CD4-positive, alpha-beta memory T cell (primary cell): ENCODE measurements at regions not wholly inside any gene's neighbourhood (a gene's known extent, or its start where the extent isn't known, plus 50 kb on each side); places are given as distances from the start of the nearest gene placed in this dataset.
"Not testable (repeated sequence)": the region's sequence is repeated elsewhere in the genome, so short reads cannot be mapped to it uniquely, and the experiment has no call there.

Experiments
- CTCF ChIA-PET: fragments of 350-600 bp; sonication (Branson Sonifier 250); formaldehyde crosslinking; loops from one replicate; lab custom pipeline; 2021; ENCODE audit warnings: inconsistent platforms; ENCODE audit not compliant: partially characterized antibody; lab: Charles Lee
- POLR2A ChIA-PET: fragments of 350-600 bp; sonication (Branson Sonifier 250); formaldehyde crosslinking; loops from one replicate; lab custom pipeline; 2021; ENCODE audit not compliant: partially characterized antibody; lab: Charles Lee
- DNase-seq, 5 donors: peaks; one replicate each; pipeline versions ENCODE4 v3.0.0 to v3.0.0-alpha.2; 2020 to 2022; ENCODE audit warnings: mixed read lengths in 1 of 5
- H3K27ac ChIP-seq: one replicate; pipeline ENCODE4 v1.7.0; 2013; ENCODE audit warnings: low read depth, low read length
- H3K27me3 ChIP-seq: 2 replicates; pipeline ENCODE4 v1.7.0; 2013; ENCODE audit warnings: mild to moderate bottlenecking, low read length, moderate library complexity; ENCODE audit not compliant: insufficient read depth
- H3K36me3 ChIP-seq: 2 replicates; pipeline ENCODE4 v1.7.0; 2013; ENCODE audit warnings: mild to moderate bottlenecking, low read length, moderate library complexity; ENCODE audit not compliant: insufficient read depth
- H3K4me1 ChIP-seq: 2 replicates; pipeline ENCODE4 v1.7.0; 2013; ENCODE audit warnings: mild to moderate bottlenecking, low read length, moderate library complexity; ENCODE audit not compliant: insufficient read depth
- H3K4me3 ChIP-seq, 2 donors: one replicate each; pipeline ENCODE4 v1.7.0; 2013; ENCODE audit warnings: low read length in 2 of 2, mild to moderate bottlenecking in 1 of 2
- H3K9me3 ChIP-seq, 2 donors: one replicate each; pipeline ENCODE4 v1.7.0; 2013; ENCODE audit warnings: low read length in 2 of 2, control low read depth in 1 of 2; ENCODE audit not compliant: control insufficient read depth in 1 of 2
- H3K27ac Mint-ChIP-seq, 7 donors: one replicate each; pipeline ENCODE4 v1.8.0; 2020 to 2021; ENCODE audit warnings: mixed read lengths in 7 of 7, mild to moderate bottlenecking in 6 of 7, inconsistent platforms in 3 of 7, moderate library complexity in 3 of 7
- H3K27me3 Mint-ChIP-seq, 2 donors: one replicate each; pipeline ENCODE4 v1.8.0; 2020 to 2021; ENCODE audit warnings: mixed read lengths in 2 of 2
- H3K36me3 Mint-ChIP-seq, 2 donors: one replicate each; pipeline ENCODE4 v1.8.0; 2020 to 2021; ENCODE audit warnings: mixed read lengths in 2 of 2, inconsistent platforms in 1 of 2, mild to moderate bottlenecking in 1 of 2
- H3K4me1 Mint-ChIP-seq, 4 donors: one replicate each; pipeline ENCODE4 v1.8.0; 2020 to 2021; ENCODE audit warnings: mixed read lengths in 4 of 4, mild to moderate bottlenecking in 1 of 4
- H3K4me3 Mint-ChIP-seq, 8 donors: one replicate each; pipeline ENCODE4 v1.8.0; 2020 to 2021; ENCODE audit warnings: mixed read lengths in 8 of 8, mild to moderate bottlenecking in 7 of 8, moderate library complexity in 6 of 8, inconsistent platforms in 3 of 8
- H3K9me3 Mint-ChIP-seq, 8 donors: one replicate each; pipeline ENCODE4 v1.8.0; 2020 to 2021; ENCODE audit warnings: mixed read lengths in 8 of 8, mild to moderate bottlenecking in 5 of 8, inconsistent platforms in 3 of 8, moderate library complexity in 1 of 8
- intact Hi-C: fragments of 100-400 bp; cut with micrococcal nuclease; formaldehyde crosslinking; loops from one replicate; pipeline ENCODE4 v1.15.1; 2023

DNA sequence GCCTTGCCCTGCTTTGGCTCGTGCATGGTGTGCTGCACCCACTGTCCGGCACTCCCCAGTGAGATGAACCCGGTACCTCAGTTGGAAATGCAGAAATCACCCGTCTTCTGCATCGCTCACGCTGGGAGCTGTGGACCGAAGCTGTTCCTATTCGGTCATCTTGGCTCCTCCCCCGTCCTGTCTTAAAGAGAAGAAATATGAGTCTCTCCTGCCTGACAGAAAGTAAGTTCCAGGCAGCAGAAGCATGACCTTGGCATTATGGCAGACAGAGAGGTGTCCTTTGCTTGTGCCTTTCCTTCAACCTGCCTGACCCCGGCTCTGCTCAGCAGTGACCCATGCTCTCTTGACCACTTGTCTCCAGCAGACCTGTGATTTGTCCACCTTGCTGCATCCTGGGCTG lies 62.5 kb upstream of the CYP1B1 start:
- no peak overlapping the region for H3K4me3 Mint-ChIP-seq
- intact Hi-C loops: no loop called here
- no peaks in the 10 kb centered on the region for H3K36me3 Mint-ChIP-seq
- peaks cover 0 to 8% (median 0%) of the 10 kb centered on the region in 8 donors for H3K9me3 Mint-ChIP-seq
- no peak for DNase-seq
- Histone ChIP-seq H3K4me1 (no peaks in the 10 kb centered on the region), H3K4me3 (no peak overlapping the region), H3K36me3 (no peaks in the 10 kb centered on the region), H3K27me3 (no peaks in the 10 kb centered on the region), H3K9me3 (no peaks in the 10 kb centered on the region), H3K27ac (no peak overlapping the region)
- ChIA-PET POLR2A (no interaction called here), CTCF (no interaction called here)
- H3K27ac Mint-ChIP-seq: no peak overlapping the region
- H3K27me3 Mint-ChIP-seq: peaks cover 6 to 7% of the 10 kb centered on the region in 2 donors
- H3K4me1 Mint-ChIP-seq: no peaks in the 10 kb centered on the region

DNA sequence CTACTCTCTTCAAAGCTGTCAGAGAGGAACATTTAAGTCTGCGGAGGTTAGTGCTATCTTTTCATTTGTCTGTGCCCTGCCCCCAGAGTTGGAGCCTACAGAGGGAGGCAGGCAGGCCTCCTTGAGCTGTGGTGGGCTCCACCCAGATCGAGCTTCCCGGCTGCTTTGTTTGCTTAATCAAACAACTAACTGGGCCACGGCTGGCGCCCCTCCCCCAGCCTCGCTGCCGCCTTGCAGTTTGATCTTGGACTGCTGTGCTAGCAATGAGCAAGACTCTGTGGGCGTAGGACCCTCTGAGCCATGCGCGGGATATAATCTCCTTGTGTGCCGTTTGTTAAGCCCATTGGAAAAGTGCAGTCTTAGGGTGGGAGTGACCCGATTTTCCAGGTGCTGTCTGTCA lies 62.0 kb upstream of the CYP1B1 start:
- H3K36me3 ChIP-seq, H3K9me3 ChIP-seq, H3K27ac Mint-ChIP-seq, DNase-seq, H3K27me3 Mint-ChIP-seq, H3K4me1 Mint-ChIP-seq, H3K4me3 Mint-ChIP-seq, CTCF ChIA-PET, H3K36me3 Mint-ChIP-seq, H3K4me1 ChIP-seq, POLR2A ChIA-PET, H3K27ac ChIP-seq, H3K27me3 ChIP-seq, H3K4me3 ChIP-seq, intact Hi-C loops, H3K9me3 Mint-ChIP-seq: not testable (repeated sequence)

DNA sequence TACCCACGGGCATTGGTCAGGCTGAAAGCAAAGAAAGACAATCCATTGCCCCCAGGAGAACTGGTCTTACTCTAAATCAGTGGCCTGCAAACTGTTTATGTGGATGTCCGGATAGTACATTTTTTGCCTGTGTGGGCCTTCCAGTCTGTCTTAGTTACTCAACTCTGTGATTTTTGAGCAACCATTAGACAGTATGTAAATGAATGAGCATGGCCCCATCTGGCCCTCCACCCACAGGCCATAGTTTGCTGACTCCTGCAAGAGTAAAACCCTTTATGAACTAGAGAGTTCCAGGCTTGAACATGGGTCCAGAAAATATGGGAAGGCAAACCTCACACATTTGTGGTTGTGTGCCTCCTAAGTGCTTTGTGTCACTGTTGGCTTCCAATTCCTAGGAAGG lies 55.7 kb upstream of the CYP1B1 start:
- POLR2A ChIA-PET: no interaction called here
- CTCF ChIA-PET: no interaction called here
- intact Hi-C loops: no loop called here
- no peaks in the 10 kb centered on the region for H3K36me3 ChIP-seq
- Mint-ChIP-seq H3K4me3 (no peak overlapping the region), H3K27me3 (peaks cover 0 to 5% of the 10 kb centered on the region in 2 donors), H3K4me1 (no peaks in the 10 kb centered on the region), H3K9me3 (peaks cover 3 to 26% (median 14%) of the 10 kb centered on the region in 8 donors), H3K36me3 (peaks cover 6 to 8% of the 10 kb centered on the region in 2 donors), H3K27ac (no peak overlapping the region)
- H3K4me3 ChIP-seq: no peak overlapping the region
- H3K27ac ChIP-seq: no peak overlapping the region
- no peak for DNase-seq
- no peaks in the 10 kb centered on the region for H3K27me3 ChIP-seq
- no peaks in the 10 kb centered on the region for H3K4me1 ChIP-seq
- no peaks in the 10 kb centered on the region for H3K9me3 ChIP-seq

DNA sequence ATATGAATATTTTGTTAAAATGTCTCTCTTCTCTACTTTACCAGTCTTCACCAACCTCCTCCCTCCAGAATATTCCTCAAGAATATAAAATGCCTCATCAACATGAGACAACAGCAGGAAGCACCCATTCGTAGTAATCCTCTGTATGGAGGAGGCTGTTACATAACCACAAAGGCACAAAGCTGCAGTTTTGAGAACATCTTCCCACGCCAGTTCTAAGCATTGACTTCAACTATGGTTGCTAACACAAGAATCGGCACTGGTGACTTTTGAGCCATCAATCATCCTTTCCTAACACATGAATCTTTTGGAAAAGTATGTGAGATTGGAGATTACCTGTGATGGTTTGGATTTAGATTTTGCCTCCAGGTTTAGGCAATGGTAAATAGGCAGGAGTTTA lies 54.9 kb upstream of the CYP1B1 start:
- Histone ChIP-seq H3K36me3 (no peaks in the 10 kb centered on the region), H3K4me1 (no peaks in the 10 kb centered on the region), H3K9me3 (no peaks in the 10 kb centered on the region), H3K4me3 (no peak overlapping the region), H3K27ac (no peak overlapping the region), H3K27me3 (no peaks in the 10 kb centered on the region)
- Mint-ChIP-seq H3K4me1 (no peaks in the 10 kb centered on the region), H3K9me3 (peaks cover 7 to 29% (median 16%) of the 10 kb centered on the region in 8 donors), H3K27ac (no peak overlapping the region), H3K4me3 (no peak overlapping the region), H3K27me3 (peaks cover 0 to 4% of the 10 kb centered on the region in 2 donors), H3K36me3 (peaks cover 6 to 8% of the 10 kb centered on the region in 2 donors)
- no peak for DNase-seq
- POLR2A ChIA-PET: no interaction called here
- intact Hi-C loops: no loop called here
- CTCF ChIA-PET: no interaction called here

DNA sequence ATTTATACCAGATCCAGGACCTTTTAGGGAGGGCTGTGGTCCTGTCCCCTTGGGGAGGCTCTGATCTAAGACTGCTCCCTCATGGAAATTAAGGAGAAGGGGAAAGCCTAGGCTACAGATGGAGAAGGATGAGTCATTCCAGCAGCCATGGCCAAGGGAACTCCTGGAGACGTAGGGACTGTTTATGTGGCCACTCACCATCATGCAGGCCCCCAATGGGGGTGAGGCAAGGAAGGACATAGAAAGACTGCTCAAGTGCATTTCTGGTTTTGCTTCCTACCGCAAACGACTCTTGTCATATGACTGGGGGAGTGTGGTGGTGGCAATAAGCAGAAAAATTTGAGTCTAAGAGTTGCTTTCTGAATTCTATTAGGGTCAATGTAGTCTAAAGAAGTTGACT lies 54.0 kb upstream of the CYP1B1 start:
- H3K9me3 Mint-ChIP-seq: peaks cover 8 to 31% (median 18%) of the 10 kb centered on the region in 8 donors
- Histone ChIP-seq H3K9me3 (no peaks in the 10 kb centered on the region), H3K36me3 (no peaks in the 10 kb centered on the region), H3K27me3 (no peaks in the 10 kb centered on the region), H3K4me3 (no peak overlapping the region), H3K27ac (no peak overlapping the region), H3K4me1 (no peaks in the 10 kb centered on the region)
- H3K4me3 Mint-ChIP-seq: no peak overlapping the region
- no peak overlapping the region for H3K27ac Mint-ChIP-seq
- peaks cover 6 to 8% of the 10 kb centered on the region in 2 donors for H3K36me3 Mint-ChIP-seq
- H3K4me1 Mint-ChIP-seq: no peaks in the 10 kb centered on the region
- intact Hi-C loops: no loop called here
- DNase-seq: no peak
- H3K27me3 Mint-ChIP-seq: no peaks in the 10 kb centered on the region
- ChIA-PET POLR2A (no interaction called here), CTCF (no interaction called here)

DNA sequence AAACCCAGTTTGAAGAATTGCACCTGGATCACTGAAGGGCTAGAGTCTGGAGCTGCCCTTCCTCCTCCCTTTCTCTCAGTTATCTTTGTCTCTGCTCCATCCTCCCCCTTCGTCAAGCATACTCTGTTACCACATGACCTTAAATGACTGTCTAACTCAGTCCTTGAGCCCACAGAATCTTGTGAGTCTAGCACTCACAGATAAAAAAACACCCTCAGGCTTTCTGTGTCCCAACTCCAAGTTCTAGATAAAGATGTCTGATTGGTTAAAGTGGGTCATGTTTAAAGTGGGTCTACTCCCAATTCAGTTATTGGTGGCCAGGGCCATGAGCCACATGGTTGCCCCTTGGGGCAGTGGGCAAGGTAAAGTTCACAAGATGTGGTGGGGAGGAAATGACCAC lies 53.5 kb upstream of the CYP1B1 start:
- H3K27me3 Mint-ChIP-seq: no peaks in the 10 kb centered on the region

DNA sequence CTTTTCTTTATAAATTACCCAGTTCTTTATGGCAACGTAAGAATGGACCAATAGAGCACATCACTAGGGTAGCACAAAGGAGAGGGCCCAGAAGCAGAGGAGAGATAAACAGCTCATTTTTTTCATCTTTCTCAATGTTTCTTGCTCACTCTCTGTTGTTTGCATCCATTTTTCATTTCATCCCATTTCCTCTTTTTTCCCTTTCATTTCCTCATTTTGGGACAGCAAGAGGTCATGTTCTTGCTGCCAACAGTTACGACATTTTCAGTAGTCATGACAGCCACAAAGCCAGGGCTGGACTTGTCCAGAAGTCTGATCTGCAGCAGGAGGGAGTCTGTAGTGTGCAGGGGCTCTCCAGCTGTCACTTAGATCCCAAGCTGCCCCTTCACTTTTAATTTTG lies 52.7 kb upstream of the CYP1B1 start:
- no peaks in the 10 kb centered on the region for H3K27me3 ChIP-seq
- no peaks in the 10 kb centered on the region for H3K4me1 ChIP-seq
- H3K4me1 Mint-ChIP-seq: no peaks in the 10 kb centered on the region
- intact Hi-C loops: no loop called here
- H3K9me3 ChIP-seq: no peaks in the 10 kb centered on the region
- H3K27ac ChIP-seq: no peak overlapping the region
- no peak for DNase-seq
- peaks cover 8 to 30% (median 17%) of the 10 kb centered on the region in 8 donors for H3K9me3 Mint-ChIP-seq
- no peak overlapping the region for H3K27ac Mint-ChIP-seq
- POLR2A ChIA-PET: no interaction called here
- no peak overlapping the region for H3K4me3 ChIP-seq
- H3K4me3 Mint-ChIP-seq: no peak overlapping the region
- CTCF ChIA-PET: no interaction called here
- no peaks in the 10 kb centered on the region for H3K36me3 ChIP-seq
- no peaks in the 10 kb centered on the region for H3K27me3 Mint-ChIP-seq
- H3K36me3 Mint-ChIP-seq: peaks cover 6 to 8% of the 10 kb centered on the region in 2 donors

More for the DNA sequence above, 53.5 kb upstream of the CYP1B1 start:
- H3K4me1 Mint-ChIP-seq: no peaks in the 10 kb centered on the region
- Histone ChIP-seq H3K36me3 (no peaks in the 10 kb centered on the region), H3K27ac (no peak overlapping the region), H3K9me3 (no peaks in the 10 kb centered on the region), H3K4me1 (no peaks in the 10 kb centered on the region), H3K27me3 (no peaks in the 10 kb centered on the region), H3K4me3 (no peak overlapping the region)
- H3K9me3 Mint-ChIP-seq: peaks cover 8 to 30% (median 17%) of the 10 kb centered on the region in 8 donors
- no peak overlapping the region for H3K27ac Mint-ChIP-seq
- H3K4me3 Mint-ChIP-seq: no peak overlapping the region
- intact Hi-C loops: no loop called here
- POLR2A ChIA-PET: no interaction called here
- CTCF ChIA-PET: no interaction called here
- H3K36me3 Mint-ChIP-seq: peaks cover 6 to 8% of the 10 kb centered on the region in 2 donors
- DNase-seq: no peak

DNA sequence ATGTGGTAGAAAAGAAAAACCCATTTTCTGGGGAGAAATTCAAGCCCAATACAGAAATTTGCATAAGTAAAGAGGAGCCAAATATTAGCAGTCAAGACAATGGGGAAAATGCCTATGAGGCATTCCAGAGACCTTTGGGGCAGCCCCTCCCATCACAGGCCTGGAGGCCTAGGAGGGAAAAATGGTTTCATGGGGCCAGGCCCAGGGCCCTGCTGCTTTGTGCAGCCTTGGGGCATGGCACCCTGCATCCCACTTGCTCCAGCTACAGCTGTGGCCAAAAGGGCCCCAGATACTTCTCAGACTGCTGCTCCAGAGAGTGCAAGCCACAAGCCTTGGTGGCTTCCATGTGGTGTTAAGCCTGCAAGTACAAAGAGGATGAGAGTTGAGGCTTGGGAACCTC lies 51.3 kb upstream of the CYP1B1 start:
- H3K27ac Mint-ChIP-seq: no peak overlapping the region
- Histone ChIP-seq H3K9me3 (no peaks in the 10 kb centered on the region), H3K27ac (no peak overlapping the region), H3K4me3 (no peak overlapping the region), H3K4me1 (no peaks in the 10 kb centered on the region), H3K27me3 (no peaks in the 10 kb centered on the region), H3K36me3 (no peaks in the 10 kb centered on the region)
- no peak overlapping the region for H3K4me3 Mint-ChIP-seq
- intact Hi-C loops: no loop called here
- peaks cover 8 to 30% (median 17%) of the 10 kb centered on the region in 8 donors for H3K9me3 Mint-ChIP-seq
- H3K27me3 Mint-ChIP-seq: no peaks in the 10 kb centered on the region
- no peak for DNase-seq
- peaks cover 6 to 8% of the 10 kb centered on the region in 2 donors for H3K36me3 Mint-ChIP-seq
- CTCF ChIA-PET: interaction anchor here (1.4 kb wide), 1 partner anchor 12 kb away, joined by 3 read pairs; no protein-coding TSS in a partner anchor
- H3K4me1 Mint-ChIP-seq: no peaks in the 10 kb centered on the region
- POLR2A ChIA-PET: no interaction called here
